Esophagus muscularis mucosa (tissue), 3 donors: ENCODE measurements at regions not wholly inside any gene's neighbourhood (a gene's known extent, or its start where the extent isn't known, plus 50 kb on each side); places are given as distances from the start of the nearest gene placed in this dataset.

Experiments used
- CTCF ChIP-seq, 3 experiments: fragments of 200-600 bp in 2 of 3; fragments of 450-650 bp in 1 of 3; sonication (generic) in 2 of 3; IDR thresholded peaks; one replicate each; pipeline ENCODE4 v1.5.1; 2017 to 2019; ENCODE audit warnings: antibody characterized with exemption in 3 of 3, mild to moderate bottlenecking in 2 of 3, moderate library complexity in 1 of 3
- POLR2A ChIP-seq: fragments of 450-650 bp; IDR thresholded peaks from one replicate; pipeline ENCODE4 v1.6.1; 2017; ENCODE audit warnings: antibody characterized with exemption, moderate library complexity, mild to moderate bottlenecking, low read depth

DNA sequence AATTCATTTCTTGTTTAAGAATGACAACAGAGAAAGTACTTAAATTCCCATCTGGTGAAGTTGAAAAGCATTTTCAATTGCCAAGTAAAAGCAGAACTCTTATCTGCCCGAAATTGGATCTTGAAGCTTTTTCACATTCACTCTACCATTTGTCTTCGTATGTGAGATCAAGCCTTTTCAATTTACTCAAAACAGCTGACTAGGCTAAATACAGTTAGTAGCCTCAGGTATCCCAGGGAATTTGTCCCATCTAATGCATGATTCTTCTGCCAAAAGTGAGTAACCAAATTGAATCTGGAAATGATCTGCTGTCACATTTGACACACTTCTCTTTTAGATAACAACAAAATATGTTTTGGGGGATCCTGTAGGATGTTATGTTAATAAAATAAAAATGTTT lies 596.8 kb upstream of the HS3ST5 start:
- TF ChIP-seq POLR2A (no peak), CTCF (IDR thresholded peaks at IDR 0.05) (no peak)
